GM21526 (cell line): ENCODE measurements at regions not wholly inside any gene's neighbourhood (a gene's known extent, or its start where the extent isn't known, plus 50 kb on each side); places are given as distances from the start of the nearest gene placed in this dataset.
"Not testable (repeated sequence)": the region's sequence is repeated elsewhere in the genome, so short reads cannot be mapped to it uniquely, and the experiment has no call there.

Source experiments
- ATAC-seq: cut with Tn5 transposase; IDR thresholded peaks from one replicate; pipeline ENCODE4 v1.9.1; 2021; ENCODE audit warnings: moderate library complexity; ENCODE audit not compliant: unreplicated experiment, low FRiP score

- no peak for ATAC-seq
These were observed 867.7 kb upstream of the NRXN1 start for GRCh38 chr2:51899643-51900042.

- not testable (repeated sequence) for ATAC-seq
These were observed 862.7 kb upstream of the NRXN1 start for GRCh38 chr2:51894584-51894983.

- no peak for ATAC-seq
These were observed 856.2 kb upstream of the NRXN1 start for GRCh38 chr2:51888120-51888519.

- no peak for ATAC-seq
These were observed 849.7 kb upstream of the NRXN1 start for GRCh38 chr2:51881673-51882072.

- ATAC-seq: no peak
These were observed 848.2 kb upstream of the NRXN1 start for GRCh38 chr2:51880153-51880552.

- ATAC-seq: no peak
These were observed 834.4 kb upstream of the NRXN1 start for GRCh38 chr2:51866361-51866760.

- ATAC-seq: no peak
These were observed 827.3 kb upstream of the NRXN1 start for GRCh38 chr2:51859260-51859659.

GRCh38 chr2:51855683-51856082, 823.8 kb upstream of the NRXN1 start:
- ATAC-seq: no peak

- ATAC-seq: no peak
These were observed 814.9 kb upstream of the NRXN1 start for GRCh38 chr2:51846796-51847195.

GRCh38 chr2:51846018-51846417, 814.1 kb upstream of the NRXN1 start:
- ATAC-seq: no peak

- no peak for ATAC-seq
These were observed 812.7 kb upstream of the NRXN1 start for GRCh38 chr2:51844596-51844995.

GRCh38 chr2:51829477-51829876, 797.5 kb upstream of the NRXN1 start:
- no peak for ATAC-seq

GRCh38 chr2:51825823-51826222, 793.9 kb upstream of the NRXN1 start:
- ATAC-seq: no peak

- ATAC-seq: no peak
These were observed 781.3 kb upstream of the NRXN1 start for GRCh38 chr2:51813247-51813646.

- no peak for ATAC-seq
These were observed 780.4 kb upstream of the NRXN1 start for GRCh38 chr2:51812138-51812866.

- no peak for ATAC-seq
These were observed 778.3 kb upstream of the NRXN1 start for GRCh38 chr2:51810197-51810596.

GRCh38 chr2:51807229-51807628, 775.3 kb upstream of the NRXN1 start:
- no peak for ATAC-seq

GRCh38 chr2:51795248-51795888, 763.4 kb upstream of the NRXN1 start:
- no peak for ATAC-seq

GRCh38 chr2:51791496-51791895, 759.6 kb upstream of the NRXN1 start:
- ATAC-seq: no peak

GRCh38 chr2:51790854-51791253, 758.9 kb upstream of the NRXN1 start:
- ATAC-seq: no peak

- ATAC-seq: no peak
These were observed 758.0 kb upstream of the NRXN1 start for GRCh38 chr2:51789918-51790317.
